Mesodermal cell (in vitro differentiated cells): ENCODE measurements at regions not wholly inside any gene's neighbourhood (a gene's known extent, or its start where the extent isn't known, plus 50 kb on each side); places are given as distances from the start of the nearest gene placed in this dataset.
A peak's percentile ranks its signal among the peaks of the same experiment; 100 is the strongest.

Experiments used
- H3K27ac ChIP-seq: 2 replicates; pipeline ENCODE4 v1.7.0; 2013; ENCODE audit warnings: mild to moderate bottlenecking, low read depth, low read length, moderate library complexity; ENCODE audit not compliant: severe bottlenecking
- H3K36me3 ChIP-seq: 2 replicates; pipeline ENCODE4 v1.7.1; 2013; ENCODE audit warnings: mild to moderate bottlenecking, low read length, moderate library complexity; ENCODE audit not compliant: control insufficient read depth, insufficient read depth
- H3K4me1 ChIP-seq: one replicate; pipeline ENCODE4 v1.7.1; 2013; ENCODE audit warnings: mild to moderate bottlenecking, low read length; ENCODE audit not compliant: insufficient read depth, control insufficient read depth, poor library complexity, severe bottlenecking
- H3K4me3 ChIP-seq: 2 replicates; pipeline ENCODE4 v1.7.0; 2013; ENCODE audit warnings: low read length, control low read depth, mild to moderate bottlenecking; ENCODE audit not compliant: insufficient read depth, poor library complexity, severe bottlenecking; ENCODE audit errors: extremely low read depth
- H3K9me3 ChIP-seq: 2 replicates; pipeline ENCODE4 v1.7.1; 2013; ENCODE audit warnings: mild to moderate bottlenecking, low read length, moderate library complexity; ENCODE audit not compliant: control insufficient read depth
- WGBS, 2 experiments: methylation state at CpG; one replicate each; pipeline ENCODE4 v1.1.5; 2013; ENCODE audit warnings: missing lambda C conversion rate in 2 of 2; ENCODE audit not compliant: insufficient coverage in 2 of 2; 5-methylcytosine and 5-hydroxymethylcytosine counted together

DNA sequence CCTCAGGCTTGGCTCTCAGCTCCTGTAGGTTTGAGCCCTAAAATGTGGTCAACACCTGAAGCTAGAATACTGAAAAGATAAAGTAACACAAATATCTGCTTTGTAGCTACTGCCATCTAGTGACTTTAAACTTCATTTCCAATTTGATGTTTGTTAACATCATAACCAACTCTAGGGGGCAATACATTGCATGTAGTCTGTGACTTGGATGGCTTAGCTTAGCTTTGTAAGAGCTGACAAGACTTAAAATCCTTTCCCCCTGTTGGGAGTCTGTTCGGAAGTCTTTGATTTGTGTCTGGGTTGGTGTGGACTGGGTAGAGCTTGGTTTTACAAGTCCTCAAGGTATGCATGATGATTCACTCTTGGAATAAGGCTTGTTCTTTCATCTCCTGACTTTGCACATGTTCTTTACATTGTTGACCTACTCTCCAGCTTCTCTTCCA is 51.7 kb downstream of the SCN11A start:
- no peaks in the 10 kb centered on the region for H3K36me3 ChIP-seq
- no peaks in the 10 kb centered on the region for H3K9me3 ChIP-seq
- no peaks in the 10 kb centered on the region for H3K4me1 ChIP-seq
- no peak overlapping the region for H3K4me3 ChIP-seq
- 60% methylated on average over 1 of the region's 1 CpG; no CpG with 5 or more reads in 1 of the 2 experiments for WGBS, 2 experiments
- H3K27ac ChIP-seq: no peak overlapping the region

DNA sequence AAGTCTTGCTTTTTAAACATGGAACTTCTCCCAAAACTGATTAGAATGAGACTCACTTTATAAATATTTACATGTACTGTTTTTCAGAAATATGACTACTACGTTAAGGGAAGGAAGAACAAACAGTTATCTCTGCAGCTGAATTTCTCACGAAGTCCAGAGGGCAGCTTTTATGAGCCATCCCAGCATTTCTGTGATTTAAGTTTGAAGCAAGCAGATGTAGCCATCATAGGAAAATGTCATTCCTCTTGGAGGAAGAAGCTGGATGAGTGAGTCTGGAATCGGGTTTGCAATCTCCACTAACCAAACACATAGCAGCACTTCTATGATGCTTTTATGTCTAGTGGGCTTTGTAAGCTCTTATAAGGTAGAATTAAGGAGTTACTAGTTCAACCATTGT is 53.7 kb downstream of the SCN11A start:
- H3K4me3 ChIP-seq: no peak overlapping the region

DNA sequence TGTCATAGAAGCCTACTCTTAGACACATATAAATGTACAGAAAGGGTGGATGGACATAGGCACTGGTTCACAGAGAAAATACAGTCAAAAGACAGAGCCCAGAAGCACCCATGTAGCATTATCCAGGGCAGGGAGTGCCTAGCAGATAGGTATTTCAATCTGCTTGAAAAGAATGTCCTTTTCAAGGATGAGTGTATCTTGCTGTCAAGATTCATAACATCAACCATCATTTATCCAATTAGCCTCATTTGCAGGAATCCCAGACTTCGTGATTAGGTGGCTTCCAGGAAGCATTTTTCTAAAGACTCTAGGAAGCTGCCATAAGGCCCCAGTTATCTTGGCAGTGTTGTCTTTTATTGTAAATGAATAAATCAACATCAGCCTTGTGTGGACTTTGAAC is 55.6 kb downstream of the SCN11A start:
- no peaks in the 10 kb centered on the region for H3K36me3 ChIP-seq
- H3K27ac ChIP-seq: no peak overlapping the region
- no peak overlapping the region for H3K4me3 ChIP-seq
- 80% methylated on average over 1 of the region's 1 CpG; no CpG with 5 or more reads in 1 of the 2 experiments for WGBS, 2 experiments
- H3K9me3 ChIP-seq: no peaks in the 10 kb centered on the region
- peaks cover 21% of the 10 kb centered on the region for H3K4me1 ChIP-seq

More for the DNA sequence above, 53.7 kb downstream of the SCN11A start:
- 91 to 92% methylated on average over 2 of the region's 3 CpGs for WGBS, 2 experiments
- peaks cover 2% of the 10 kb centered on the region for H3K4me1 ChIP-seq
- H3K27ac ChIP-seq: no peak overlapping the region
- H3K36me3 ChIP-seq: no peaks in the 10 kb centered on the region
- no peaks in the 10 kb centered on the region for H3K9me3 ChIP-seq

DNA sequence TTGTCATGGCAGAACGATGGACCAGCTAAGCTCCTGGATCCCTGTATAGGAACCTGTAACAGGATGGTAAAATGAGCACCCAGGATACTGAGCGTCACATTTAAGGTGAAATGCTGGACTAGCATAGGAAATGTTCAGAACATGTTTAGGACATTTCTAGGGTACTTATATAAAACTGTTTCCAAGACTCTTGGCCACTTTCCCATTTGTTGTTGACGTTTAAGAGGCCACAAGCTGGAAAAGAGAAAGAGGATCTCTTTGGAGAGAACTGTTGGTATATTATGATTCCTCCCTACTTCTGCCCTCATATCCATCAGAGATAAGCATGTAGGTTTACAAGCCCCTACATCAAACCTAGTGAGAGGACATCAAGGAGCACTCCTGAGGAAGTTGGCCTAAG is 57.5 kb downstream of the SCN11A start:
- WGBS, 2 experiments: 83 to 85% methylated on average over 2 of the region's 3 CpGs
- no peaks in the 10 kb centered on the region for H3K9me3 ChIP-seq
- H3K4me1 ChIP-seq: peaks cover 39% of the 10 kb centered on the region
- no peak overlapping the region for H3K27ac ChIP-seq
- no peaks in the 10 kb centered on the region for H3K36me3 ChIP-seq
- H3K4me3 ChIP-seq: no peak overlapping the region

DNA sequence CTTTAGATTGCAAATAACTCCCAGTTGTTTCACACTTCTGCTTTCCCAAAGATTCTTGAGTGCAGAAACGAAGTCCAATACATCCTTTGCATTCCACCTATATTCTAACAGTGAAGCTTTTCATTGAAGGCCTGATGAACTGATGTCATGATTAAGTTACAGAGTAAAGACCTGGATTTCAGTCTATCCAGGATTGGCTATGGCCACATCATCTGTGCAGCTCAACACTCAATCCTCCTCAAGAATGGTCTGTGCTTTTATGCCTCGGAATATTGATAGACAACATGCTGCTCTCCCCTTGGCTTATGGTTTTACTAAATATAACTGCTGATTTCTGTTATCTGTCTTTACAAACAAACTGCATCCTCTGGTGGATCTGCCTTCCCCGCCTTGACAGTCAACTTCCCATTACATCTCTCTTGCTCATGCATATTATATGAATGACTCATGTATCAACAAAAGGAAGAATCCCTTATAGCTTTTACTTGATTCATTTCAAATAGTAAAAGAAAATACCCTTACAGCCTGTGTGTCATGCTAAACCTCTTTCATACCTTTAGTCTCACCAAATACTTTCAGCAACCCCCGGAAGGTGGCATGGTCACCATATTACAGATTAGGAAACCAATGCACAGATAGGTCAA is 59.5 kb downstream of the SCN11A start:
- H3K27ac ChIP-seq: peak overlapping the region; percentile 42
- no peak overlapping the region for H3K4me3 ChIP-seq
- no peaks in the 10 kb centered on the region for H3K9me3 ChIP-seq
- no peaks in the 10 kb centered on the region for H3K36me3 ChIP-seq
- WGBS, 2 experiments: 83 to 100% methylated on average over 1 to 2 of the region's 4 CpGs
- H3K4me1 ChIP-seq: peaks cover 48% of the 10 kb centered on the region

DNA sequence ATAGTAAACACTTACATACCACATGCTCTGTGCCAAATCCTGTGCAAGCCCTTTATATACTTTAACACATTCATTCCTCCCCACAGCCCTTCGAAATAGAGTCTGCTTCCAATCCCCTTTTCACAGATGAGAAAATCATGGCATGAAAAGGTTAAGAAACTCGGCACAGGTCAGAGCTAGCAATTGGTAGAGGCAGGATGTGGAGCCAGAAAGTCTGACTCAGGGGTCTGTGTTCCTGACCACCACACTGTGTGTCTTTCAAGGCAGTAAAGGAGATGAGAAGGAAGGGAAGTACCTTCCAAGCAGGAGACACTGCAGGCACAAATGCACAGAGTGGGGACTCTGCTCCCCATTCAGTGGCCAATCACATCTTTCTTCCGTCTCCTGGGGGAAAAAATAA is 61.1 kb downstream of the SCN11A start:
- Histone ChIP-seq H3K9me3 (no peaks in the 10 kb centered on the region), H3K4me3 (no peak overlapping the region), H3K27ac (no peak overlapping the region), H3K4me1 (peaks cover 57% of the 10 kb centered on the region), H3K36me3 (no peaks in the 10 kb centered on the region)
- 62 to 83% methylated on average over 1 to 3 of the region's 3 CpGs for WGBS, 2 experiments

DNA sequence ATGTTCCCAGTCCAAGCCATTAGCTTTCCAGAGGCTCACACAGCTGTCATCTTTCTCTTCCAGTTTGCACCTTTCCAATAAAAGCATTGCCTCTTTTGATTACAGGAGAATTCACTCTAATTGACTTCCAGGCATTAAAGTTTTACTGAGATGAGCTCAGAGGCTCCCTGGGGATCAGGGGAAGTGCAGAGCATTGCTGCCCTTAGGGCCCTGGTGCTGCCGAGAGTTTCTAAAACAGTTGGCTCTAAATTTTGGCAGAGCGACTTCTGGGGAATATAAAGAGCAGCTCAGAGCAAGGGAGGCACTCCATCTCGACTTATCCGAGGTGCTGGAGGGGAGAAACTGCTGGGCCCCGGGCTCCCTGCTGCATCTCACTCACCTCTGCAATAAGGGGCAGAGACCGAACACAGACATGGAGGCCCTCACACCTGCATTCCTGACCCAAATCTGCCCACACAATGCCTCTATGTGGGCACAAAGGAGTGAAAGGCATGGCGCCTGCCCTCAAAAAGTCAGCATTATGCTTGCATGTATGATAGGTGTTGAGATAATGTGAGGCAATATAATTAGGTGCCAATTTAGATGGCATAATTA is 61.7 kb downstream of the SCN11A start:
- Histone ChIP-seq H3K27ac (no peak overlapping the region), H3K36me3 (no peaks in the 10 kb centered on the region), H3K4me3 (no peak overlapping the region), H3K9me3 (no peaks in the 10 kb centered on the region), H3K4me1 (peaks cover 61% of the 10 kb centered on the region)
- WGBS, 2 experiments: 54 to 63% methylated on average over 1 to 5 of the region's 7 CpGs

DNA sequence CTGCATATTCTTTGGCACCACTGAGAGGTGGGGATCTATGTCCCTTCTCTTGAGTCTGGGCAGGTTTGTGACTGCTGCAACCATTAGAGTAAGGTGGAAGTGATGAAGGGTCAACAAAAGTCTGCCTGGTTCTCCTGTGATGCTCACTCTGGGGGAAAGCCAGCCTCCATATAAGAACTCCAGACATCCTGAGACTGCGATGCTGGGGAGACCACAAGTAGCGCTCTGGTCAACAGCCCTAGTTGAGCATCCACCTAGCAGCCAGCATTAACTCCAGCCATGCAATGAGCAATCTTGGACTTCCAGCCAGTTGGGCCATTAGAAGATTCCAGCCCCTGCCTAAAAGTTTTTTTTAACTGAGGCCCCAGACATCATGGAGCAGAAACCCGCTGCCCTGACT is 62.8 kb downstream of the SCN11A start:
- no peaks in the 10 kb centered on the region for H3K36me3 ChIP-seq
- 94 to 100% methylated on average over 2 to 3 of the region's 3 CpGs for WGBS, 2 experiments
- H3K4me3 ChIP-seq: no peak overlapping the region
- peaks cover 61% of the 10 kb centered on the region for H3K4me1 ChIP-seq
- no peaks in the 10 kb centered on the region for H3K9me3 ChIP-seq
- no peak overlapping the region for H3K27ac ChIP-seq

DNA sequence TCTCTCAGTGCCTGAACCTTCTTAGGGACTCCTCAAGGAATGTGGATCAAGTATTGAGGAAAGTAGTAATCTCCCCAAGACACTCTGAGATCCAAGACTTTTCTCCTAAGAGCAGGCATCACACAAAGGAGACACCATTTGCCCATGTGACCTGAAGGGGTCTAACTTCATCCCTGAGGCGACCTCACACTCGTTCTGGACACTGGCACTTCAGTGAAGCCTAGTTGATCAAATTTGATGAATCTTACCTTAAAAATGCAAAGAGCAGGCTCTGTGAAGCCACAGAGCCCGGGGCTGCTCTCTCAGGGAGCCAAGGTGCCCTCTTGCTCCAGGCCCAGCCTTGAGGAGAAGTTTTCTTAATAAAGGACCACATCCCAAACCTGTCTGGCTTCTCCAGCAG is 64.3 kb downstream of the SCN11A start:
- Histone ChIP-seq H3K4me1 (peaks cover 53% of the 10 kb centered on the region), H3K36me3 (no peaks in the 10 kb centered on the region), H3K4me3 (no peak overlapping the region), H3K9me3 (no peaks in the 10 kb centered on the region), H3K27ac (no peak overlapping the region)
- whole genome bisulfite sequencing, 2 experiments: 81 to 82% methylated on average over 3 of the region's 3 CpGs

DNA sequence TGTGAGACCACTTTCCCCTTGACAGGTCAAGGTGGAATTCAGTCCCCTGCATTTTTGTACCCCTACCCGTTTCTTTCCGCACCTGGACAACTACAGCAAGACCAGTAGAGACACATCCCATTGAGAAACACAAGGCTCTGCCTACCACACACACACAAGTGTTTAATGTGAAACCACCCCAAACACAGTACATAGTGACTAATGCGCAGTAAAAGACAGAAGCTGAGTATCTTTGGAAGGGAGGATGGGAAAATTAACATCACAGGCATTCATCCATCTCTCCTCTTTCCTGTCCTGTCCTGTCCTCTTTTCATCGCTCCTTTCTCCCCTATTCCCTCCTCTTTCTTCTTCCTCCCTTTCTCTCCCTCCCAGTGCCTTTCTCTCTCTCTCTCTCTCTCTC is 64.8 kb downstream of the SCN11A start:
- no peaks in the 10 kb centered on the region for H3K9me3 ChIP-seq
- H3K4me3 ChIP-seq: no peak overlapping the region
- WGBS, 2 experiments: 90 to 100% methylated on average over 2 of the region's 4 CpGs
- no peaks in the 10 kb centered on the region for H3K36me3 ChIP-seq
- H3K4me1 ChIP-seq: peaks cover 47% of the 10 kb centered on the region
- no peak overlapping the region for H3K27ac ChIP-seq

DNA sequence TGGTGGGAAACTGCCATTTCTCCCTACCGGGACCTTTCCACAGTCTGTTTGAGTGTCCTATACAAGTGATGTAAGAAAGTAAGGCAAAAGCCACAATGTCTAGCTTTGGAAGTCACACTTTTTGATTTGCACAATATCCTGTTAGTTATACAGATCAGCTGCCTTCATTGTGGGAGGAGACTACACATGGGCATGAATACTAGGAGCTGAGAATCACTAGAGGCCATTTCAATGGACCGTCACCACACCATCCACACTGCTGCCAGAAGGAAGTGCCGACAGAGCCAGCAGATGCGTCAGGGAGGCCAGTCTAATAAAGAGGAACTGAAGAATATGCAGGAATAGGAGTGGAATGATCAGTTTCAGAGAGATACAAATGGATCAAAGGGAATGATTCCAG is 65.8 kb downstream of the SCN11A start:
- WGBS, 2 experiments: 83 to 100% methylated on average over 2 to 4 of the region's 4 CpGs
- no peaks in the 10 kb centered on the region for H3K36me3 ChIP-seq
- H3K9me3 ChIP-seq: no peaks in the 10 kb centered on the region

More for the DNA sequence above, 65.8 kb downstream of the SCN11A start:
- Histone ChIP-seq H3K4me3 (no peak overlapping the region), H3K4me1 (peaks cover 40% of the 10 kb centered on the region), H3K27ac (no peak overlapping the region)
